ENCODE measurements at regions not wholly inside any gene's neighbourhood (a gene's known extent, or its start where the extent isn't known, plus 50 kb on each side); places are given as distances from the start of the nearest gene placed in this dataset.

DNA sequence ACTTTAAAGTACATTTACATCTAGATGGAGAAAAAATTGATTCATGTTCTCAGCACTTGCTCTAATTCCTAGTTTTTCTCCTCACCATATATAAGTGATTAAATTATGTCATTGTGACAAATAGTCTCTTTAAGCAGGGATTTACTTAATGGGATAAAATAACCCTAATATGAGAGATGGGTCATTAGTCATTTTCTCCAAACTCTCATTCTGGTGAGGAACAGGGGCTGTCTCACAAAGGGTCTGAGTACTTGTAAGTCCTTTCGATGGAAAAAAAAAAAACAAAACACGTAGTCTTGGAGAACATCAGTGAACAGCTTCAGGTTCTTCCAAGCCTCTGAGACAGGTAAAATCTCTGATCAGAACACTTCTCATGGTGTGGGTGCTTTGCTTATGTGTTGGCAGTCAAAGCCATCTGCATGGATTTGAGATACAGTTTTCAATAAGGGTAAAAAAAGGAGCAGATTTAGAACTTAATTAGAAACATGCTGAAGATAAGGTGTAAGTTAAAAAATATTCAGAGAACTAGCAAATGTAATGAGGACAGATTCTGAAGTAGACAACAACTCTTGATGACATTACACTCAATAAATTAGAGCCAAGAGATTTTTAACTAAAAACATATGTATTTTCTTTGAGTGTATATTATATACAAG lies 1668.9 kb upstream of the MIR17HG start:
- DNase-seq = no peak

DNA sequence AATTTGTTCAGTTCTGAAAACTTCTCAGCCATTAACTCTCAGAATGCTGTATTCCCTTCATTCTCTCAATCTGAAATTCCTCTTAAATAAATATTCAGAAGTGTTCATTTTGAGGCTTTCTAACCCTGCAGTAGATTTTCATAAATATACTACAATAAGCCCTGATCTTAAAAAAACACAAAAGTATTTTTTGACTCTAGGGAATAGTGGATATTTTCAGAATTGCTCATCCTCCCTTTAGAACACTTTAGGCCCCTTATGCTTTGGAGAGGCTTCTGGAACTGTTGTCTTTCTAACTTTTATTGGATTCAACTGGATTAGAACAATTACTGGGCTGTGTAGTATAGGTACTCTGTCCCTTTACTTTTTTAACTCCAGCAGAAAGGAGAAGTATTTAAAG lies 1662.6 kb upstream of the MIR17HG start:
- no peak for DNase-seq

DNA sequence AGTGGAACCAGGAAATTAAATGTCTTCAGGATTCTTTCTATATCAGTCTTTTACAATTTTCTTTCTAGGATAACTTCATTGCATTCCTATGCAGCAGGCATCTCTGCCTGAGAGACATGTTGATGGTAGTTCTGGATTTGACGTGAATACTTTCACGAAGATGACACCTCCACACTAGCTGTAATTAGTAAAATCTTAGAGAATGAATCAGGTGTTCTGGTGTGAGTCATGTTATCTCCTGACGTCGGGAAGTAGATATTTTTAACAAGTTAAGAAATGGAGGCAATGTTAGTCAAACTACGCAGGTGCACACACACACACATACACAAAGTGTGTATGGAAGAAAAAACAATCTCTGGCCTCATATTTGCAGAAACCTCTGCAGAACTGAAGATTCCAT lies 1661.3 kb upstream of the MIR17HG start:
- DNase-seq = no peak

DNA sequence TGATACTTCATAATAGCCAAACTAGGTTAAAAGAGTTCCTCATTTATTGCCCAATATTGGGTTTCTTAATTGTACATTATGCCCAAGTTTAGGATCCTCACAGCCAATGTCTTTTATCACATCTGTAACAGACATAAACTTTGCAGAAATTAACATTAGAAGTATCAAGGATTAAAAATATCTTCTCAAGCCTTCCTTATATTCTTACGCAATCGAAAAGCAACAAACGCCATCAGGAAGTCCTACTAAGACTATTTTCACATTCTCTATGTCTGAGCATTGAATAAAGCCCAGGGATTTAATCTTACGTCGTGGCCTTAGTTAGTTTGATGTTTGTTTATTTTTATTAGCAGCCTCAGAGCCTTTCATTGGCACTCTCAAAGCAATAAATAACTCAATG lies 1660.4 kb upstream of the MIR17HG start:
- no peak for DNase-seq

DNA sequence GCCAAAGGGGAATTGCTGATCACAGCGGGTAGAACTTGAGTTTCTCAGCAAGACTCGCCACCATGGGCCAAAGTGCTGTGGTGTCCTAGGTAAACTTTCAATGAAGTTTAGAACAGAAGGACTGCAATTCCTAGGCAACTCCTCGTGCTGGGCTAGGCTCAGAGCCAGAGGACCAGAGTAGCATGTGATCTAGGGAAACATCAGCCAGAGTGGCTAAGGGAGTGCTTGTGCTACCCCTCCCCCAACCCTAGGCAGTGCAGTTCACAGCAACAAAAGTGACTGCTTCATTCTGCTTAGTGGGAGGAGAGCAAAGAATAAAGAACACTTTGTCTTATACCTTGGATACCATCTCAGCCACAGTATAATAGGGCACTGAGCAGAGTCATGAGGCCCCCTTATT lies 1658.6 kb upstream of the MIR17HG start:
- DNase-seq = no peak

DNA sequence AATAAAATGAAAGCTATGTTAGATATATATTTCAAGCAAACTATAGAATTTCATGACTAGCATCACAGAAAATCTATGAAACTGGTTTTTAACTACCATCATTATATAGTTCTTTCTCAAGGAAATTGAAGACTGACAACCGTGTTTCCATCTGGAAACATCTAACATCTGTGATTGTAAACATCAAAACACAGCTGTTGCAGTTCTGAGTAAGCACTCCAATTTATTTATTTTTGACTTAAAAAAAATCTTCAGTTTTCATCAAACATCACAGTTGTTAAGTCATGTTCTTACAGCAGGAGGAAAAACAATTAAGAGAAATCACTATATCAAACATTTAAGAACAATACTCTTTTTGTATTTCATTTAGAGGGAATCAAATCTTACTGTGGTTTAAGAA lies 1653.0 kb upstream of the MIR17HG start:
- no peak for DNase-seq

DNA sequence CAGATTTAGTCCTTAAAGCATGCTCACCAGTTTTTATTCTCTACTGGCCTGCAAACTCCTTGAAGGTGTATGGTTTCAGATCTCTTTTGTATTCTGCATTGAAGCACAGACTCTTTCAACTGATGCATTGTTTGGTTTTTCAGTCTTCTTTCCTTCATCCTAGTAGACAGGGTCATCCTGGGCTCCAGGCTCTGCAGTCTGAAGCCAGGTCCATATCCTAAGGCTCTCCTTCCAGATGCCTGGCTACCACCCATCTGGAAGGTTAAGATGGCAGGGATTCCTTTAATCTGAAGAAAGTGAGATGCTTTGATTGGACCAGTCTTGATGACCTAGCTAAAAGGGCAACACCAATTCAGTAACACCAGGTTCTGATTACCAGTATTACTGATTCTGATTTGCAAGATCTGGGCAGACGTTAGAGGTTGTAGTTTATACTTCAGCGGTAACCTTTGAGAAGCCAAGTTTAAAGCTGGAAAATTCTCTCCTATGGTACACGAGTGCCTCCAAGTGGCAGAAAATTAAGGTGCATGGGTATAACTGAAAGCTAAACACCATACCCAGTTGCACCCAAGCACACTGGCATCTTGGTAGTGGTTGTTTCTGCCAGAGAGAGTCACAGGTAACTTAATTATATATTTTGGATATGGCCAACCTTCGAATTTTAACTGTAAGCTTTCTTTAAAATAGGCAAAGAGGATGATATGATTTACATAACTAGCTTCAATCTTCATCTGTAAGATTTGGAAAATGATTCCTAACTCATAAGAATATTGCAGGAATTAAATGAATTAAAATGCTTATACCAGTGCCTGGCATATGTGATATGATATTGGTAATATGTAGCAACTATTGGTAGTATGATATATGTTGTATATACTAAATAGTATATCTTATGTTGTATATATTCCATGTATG lies 1651.9 kb upstream of the MIR17HG start:
- DNase-seq = peak; percentile 16

DNA sequence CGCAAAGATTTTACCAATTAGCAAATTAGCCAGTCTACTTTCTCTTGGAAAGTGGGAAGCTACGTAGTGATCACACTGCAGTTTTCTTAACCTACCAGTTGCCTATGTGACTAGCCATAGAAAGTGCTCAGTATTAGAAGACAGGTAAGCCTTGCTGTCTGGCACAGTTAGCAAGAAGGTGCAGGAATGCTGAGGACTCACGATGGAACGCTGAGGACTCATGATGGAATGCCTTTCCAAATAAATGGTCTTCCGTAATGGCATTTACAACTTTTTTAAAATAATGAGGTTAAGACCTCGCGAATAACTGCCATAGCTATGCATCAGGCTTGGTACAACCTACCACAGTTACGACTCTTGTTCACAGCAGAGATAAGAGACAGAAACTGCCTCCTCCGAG lies 1645.6 kb upstream of the MIR17HG start:
- no peak for DNase-seq

DNA sequence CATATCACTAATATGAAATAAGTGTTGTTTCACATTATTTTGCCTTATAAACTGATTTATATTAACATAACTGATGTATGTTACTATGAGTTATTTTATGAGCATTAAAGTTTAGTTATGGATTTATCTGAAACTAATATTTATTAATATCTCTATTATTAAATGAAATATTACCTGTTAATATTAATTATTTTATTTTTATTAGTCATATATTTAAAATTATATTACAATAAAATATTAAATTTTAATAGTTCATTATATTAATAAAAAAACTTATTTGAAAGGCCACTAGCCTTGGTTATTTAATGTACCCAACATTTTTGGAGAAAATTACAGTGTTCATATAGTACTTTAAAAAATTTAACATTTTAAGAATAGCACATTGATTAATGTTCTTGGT lies 1643.4 kb upstream of the MIR17HG start:
- no peak for DNase-seq

DNA sequence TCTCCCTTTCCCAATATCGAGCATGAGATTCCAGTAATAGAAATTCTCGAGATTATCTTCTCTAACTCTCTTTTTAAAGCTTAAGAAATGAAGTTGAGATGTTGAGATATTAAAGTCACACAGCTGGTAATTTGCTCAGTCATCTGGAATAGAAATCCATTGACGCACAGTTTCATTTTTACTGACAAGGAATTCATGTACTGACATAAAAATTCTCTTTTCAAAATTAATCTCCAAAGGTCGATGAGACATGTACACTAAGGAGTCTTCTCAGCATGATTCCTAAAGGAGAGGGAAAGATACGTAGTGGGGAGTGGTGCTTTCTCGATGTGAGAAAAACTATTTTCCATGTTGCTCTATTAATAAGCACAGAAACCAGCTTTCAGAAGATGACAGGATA lies 1639.5 kb upstream of the MIR17HG start:
- DNase-seq = no peak

DNA sequence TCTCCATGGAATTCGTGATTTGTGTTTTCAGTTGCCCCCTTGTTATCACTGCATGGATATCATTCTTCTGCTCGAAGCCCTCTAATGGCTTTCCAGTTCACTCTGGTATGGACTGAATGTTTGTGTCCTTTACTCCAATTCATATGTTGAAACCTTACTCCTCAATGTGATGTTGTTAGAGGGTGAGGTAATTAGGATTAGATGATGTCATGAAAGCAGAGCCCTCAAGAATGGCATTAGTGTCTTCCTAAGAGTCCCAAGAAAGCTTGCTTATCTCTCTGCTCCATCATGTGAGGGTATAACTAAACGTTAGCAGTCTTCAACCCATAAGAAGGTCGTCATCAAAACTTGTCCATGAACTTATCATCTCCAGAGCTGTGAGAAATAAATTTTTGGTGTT lies 1626.3 kb upstream of the MIR17HG start:
- no peak for DNase-seq

DNA sequence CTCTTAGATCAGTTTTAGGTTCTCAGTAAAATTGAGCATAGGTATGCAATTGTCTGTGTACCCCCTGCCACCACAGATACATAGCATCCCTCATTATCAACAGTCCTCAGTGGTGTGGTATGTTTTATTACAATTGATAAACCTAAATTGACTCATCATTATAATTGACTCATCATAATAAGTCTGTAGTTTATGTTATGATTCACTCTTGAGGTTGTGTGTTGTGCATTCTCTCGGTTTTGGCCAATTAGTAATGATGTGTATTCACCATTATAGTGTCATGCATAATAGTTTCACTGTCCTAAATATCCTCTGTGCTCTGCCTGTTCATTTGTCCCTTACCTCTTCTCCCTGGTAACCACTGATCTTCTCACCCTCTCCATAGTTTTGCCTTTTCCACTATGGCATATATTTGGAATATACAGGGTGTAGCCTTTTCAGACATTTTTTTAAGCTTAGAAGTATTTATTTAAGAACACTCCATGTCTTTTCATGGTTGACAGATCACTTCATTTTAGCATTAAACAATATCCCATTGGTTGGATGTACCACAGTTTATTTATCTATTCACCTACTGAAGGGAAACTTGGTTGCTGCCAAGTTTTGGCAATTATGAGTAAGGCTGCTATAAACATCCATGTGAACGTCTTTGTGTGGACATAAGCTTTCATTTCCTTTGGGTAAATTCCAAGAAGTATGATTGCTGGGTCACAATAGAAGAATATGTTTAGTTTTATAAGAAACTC lies 1620.6 kb upstream of the MIR17HG start:
- no peak for DNase-seq

DNA sequence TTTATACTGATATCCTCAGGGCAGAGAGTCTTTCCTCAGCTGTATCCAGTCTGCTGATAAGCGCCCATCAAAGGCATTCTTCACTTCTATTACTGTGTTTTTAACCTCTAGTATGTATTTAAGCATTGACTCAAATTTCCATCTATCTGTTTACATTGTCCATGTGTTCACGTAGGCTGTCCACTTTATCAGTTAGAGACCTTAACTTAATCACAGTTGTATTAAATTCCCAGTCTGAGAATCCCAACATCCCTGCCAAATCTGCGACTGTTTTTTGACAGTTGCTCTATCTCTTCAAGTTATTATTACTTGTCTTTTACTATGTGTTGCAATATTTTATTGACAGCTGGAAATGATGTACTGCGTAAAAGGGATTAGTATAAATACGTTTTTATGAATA lies 1613.7 kb upstream of the MIR17HG start:
- no peak for DNase-seq

DNA sequence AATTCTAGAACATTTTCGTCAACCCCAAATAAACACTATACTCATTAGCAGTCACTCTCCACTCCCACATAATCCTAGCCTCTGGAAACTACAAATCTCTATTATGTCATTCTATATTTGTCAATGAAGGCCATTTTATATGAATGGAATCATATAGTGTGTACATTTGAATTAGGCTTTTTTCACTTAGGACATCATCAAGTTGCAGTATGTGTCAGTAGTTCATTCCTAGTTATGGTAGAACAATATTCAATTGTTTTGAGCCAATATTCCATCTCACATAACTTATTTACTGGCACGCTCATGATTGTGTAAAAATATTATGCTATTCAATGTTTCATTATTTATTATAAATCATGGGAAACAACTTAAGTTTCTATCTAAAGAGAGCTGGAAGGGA lies 1610.4 kb upstream of the MIR17HG start:
- DNase-seq = no peak

DNA sequence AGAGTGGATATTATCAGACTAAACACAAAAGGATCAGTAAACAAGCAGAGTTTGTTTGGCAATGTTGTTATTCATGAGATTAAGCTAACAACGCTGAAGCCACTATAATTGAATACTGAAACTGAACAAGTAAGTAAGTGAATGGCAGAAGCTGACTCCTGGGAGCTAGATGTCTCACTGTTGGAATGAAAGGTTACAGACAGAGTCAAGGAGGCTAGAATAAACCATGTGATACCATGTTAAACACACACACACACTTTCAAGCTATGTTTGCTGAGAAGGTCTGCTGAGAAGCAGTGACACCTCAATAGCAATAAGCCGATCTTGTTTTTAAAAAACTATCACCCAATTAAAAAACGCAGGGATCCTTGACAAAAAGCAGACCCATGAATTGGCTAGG lies 1609.4 kb upstream of the MIR17HG start:
- DNase-seq = no peak

DNA sequence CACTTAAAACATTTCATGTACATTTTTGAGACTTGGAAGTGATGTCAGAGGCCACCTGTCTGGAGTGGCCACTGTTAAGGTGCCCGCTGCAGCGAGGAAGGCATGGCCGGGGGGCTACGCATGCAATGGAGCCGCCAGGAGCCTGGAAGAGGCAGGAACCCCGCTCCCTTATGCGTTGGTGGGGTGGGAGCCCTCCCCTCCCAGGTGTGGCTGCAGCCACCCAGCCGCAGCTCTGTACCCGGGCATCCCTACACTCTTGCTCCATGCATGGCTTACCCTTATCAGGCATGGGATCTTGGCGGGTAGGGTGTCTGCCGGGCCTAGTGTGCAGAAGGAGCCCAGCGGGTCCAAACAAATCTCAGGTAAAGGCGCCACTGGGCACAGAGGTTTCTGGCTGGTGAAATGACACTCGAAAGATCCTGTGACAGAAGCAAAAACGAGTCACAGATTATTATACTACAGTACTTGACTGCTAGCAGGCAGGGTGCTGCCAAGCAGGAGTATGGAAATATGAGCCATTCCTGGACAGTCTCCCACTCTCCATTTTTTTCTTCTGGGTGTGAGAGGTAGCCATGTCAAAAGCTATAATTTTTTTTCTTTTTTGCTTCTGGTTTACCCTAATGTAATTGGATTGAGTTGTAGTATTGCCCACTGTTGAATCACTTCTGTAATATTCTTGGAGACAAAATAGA lies 1606.3 kb upstream of the MIR17HG start:
- DNase-seq = no peak

DNA sequence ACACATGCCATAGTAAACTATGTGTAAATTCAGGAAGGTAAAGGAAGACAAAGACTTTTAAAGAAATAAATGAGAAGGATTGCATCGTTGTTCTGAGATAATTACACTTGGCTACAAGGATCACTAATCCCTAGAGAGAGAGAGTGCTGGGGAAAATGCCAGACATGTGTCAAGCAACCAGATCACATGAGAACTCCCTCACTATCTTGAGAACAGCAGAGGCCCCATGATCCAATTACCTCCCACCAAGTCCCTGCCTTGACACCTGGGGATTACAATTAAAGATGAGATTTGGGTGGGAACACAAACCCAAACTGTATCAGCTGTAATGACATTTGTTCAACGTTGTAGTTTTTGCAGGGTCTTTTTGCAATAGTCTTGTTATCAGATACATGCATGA lies 1600.9 kb upstream of the MIR17HG start:
- no peak for DNase-seq

DNA sequence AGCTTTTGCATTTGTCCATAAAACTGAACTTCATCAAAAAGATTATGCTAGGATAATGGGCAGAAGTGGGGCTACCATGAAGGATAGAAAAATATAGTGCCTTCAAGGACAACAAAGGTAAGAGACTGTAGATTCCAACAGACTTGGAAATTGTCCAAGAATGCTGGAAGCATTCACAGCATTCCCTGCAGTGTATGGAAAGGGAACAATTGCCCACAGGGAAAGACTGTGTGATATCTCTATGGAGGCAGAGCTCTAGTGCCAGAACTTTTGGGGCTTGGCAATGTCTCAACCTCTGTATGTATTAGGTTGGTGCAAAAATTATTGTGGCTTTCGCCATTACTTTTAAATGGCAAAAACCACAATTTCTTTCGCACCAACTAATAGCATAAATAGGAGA lies 1598.8 kb upstream of the MIR17HG start:
- no peak for DNase-seq

DNA sequence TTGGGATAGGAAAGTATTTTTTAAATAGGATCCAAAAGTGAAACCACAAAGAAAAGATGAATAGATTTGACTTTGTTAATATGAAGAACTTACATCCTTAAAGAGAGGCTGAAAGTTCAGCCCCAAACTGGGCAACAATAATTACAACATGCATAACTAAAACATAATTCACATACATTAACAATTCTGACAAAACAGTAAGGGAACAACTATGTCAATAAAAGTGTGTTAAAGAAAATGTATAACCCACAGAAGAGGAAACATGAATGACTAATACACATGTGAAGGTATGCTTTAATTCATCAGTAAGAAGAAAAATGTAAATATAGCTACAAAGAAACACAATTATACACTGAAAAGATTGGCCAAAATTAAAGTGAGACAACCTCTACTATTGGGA lies 1597.6 kb upstream of the MIR17HG start:
- no peak for DNase-seq

DNA sequence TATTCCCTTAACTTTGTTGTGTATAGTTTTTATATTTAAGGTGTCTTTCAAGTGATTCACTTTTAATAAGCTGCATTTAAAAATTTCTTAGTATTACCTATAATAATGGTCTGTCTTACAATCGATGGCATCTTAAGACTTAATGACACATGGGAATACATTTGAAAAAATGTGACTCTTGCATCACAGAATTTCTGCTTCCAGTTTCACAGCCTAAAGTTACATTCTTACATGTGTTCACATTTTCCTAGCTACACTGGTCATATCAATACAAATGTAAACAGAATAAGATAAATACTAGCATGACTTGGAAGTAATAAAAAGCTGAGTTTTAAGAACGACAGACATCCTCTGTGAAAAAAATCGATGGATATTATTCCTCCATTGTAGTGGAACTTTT lies 1597.1 kb upstream of the MIR17HG start:
- no peak for DNase-seq

DNA sequence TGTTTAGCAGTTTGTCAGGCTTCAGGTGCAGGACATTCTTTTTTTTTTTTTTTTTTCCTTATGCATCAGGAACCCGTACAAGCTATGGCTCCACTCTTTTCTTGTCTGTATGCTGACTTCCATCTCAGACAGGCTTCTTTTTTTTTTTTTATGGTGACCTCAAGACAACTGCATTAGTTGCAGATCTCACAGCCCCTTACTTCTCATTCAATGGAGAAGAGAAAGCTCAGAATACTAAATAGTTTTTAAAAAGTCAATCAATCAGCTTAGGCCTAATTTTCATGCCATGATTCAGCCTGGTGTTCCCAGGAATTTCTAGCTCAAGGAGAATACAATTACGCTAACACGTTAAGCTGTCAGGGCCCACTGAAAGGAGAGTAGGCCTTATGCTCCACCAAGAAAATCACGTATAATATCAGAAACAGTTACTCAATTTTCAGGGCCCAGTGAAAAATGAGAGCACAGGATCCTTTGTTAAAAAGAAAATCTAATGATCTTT lies 1596.0 kb upstream of the MIR17HG start:
- DNase-seq = no peak

DNA sequence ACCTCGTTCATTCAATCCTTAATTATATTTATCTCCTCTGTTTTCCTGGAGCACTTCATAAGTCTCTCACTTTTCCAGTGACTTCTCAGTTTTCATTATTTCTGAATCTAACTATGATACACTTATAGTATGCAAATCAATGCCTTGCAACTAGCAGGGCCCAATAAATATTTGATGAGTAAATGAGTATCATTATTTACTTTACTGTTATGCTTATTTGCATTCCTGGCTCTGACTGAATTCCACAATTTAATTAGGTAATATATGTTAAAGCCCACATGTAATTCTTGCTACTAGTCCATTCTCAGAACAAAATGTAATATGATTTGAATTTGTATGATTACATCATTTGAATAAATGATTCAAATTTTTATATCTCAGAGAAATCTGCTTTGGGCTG lies 1595.1 kb upstream of the MIR17HG start:
- no peak for DNase-seq

Measured in activated CD4-positive, alpha-beta T cell treated with anti-CD3 and anti-CD28 coated beads, Interleukin-2, Interleukin-6, amounts not matched to agents 100 ng/mL and 50 ng/mL, durations not matched to agents 16 hours and 8 hours (primary cell).